ENCODE measurements at regions not wholly inside any gene's neighbourhood (a gene's known extent, or its start where the extent isn't known, plus 50 kb on each side); places are given as distances from the start of the nearest gene placed in this dataset.

- H3K27me3 ChIP-seq (ENCODE audit: control insufficient read depth, insufficient read depth, low read length) = no peaks in the 10 kb centered on the region
- no peak overlapping the region for H3K4me3 ChIP-seq (ENCODE audit: low read depth, low read length)
- FAIRE-seq = peak; percentile 64
- no peaks in the 10 kb centered on the region for H3K36me3 ChIP-seq (ENCODE audit: control insufficient read depth, insufficient read depth, low read length)
- DNase-seq (ENCODE audit: low read depth) = peak; percentile 38
- peak; percentile 46 for TF ChIP-seq CTCF (IDR thresholded peaks at IDR 0.05; ENCODE audit: insufficient read depth, low read length, severe bottlenecking)
Measured at GRCh38 chr4:89438102-89438831, 130.7 kb upstream of the GPRIN3 start.

- H3K36me3 ChIP-seq (ENCODE audit: control insufficient read depth, insufficient read depth, low read length) = no peaks in the 10 kb centered on the region
- TF ChIP-seq CTCF (IDR thresholded peaks at IDR 0.05; ENCODE audit: insufficient read depth, low read length, severe bottlenecking) = peak; percentile 63
- H3K4me3 ChIP-seq (ENCODE audit: low read depth, low read length) = no peak overlapping the region
- FAIRE-seq = no peak
- H3K27me3 ChIP-seq (ENCODE audit: control insufficient read depth, insufficient read depth, low read length) = no peaks in the 10 kb centered on the region
- peak; percentile 41 for DNase-seq (ENCODE audit: low read depth)
Measured at GRCh38 chr4:89434364-89434988, 126.9 kb upstream of the GPRIN3 start.

GRCh38 chr4:89427782-89428181 lies 120.2 kb upstream of the GPRIN3 start:
- DNase-seq (ENCODE audit: low read depth) (no peak), FAIRE-seq (no peak)
- Histone ChIP-seq H3K36me3 (ENCODE audit: control insufficient read depth, insufficient read depth, low read length) (no peaks in the 10 kb centered on the region), H3K4me3 (ENCODE audit: low read depth, low read length) (no peak overlapping the region), H3K27me3 (ENCODE audit: control insufficient read depth, insufficient read depth, low read length) (no peaks in the 10 kb centered on the region)
- TF ChIP-seq CTCF (IDR thresholded peaks at IDR 0.05; ENCODE audit: insufficient read depth, low read length, severe bottlenecking) = no peak

GRCh38 chr4:89425023-89425422 lies 117.4 kb upstream of the GPRIN3 start:
- no peak for TF ChIP-seq CTCF (IDR thresholded peaks at IDR 0.05; ENCODE audit: insufficient read depth, low read length, severe bottlenecking)
- DNase-seq (ENCODE audit: low read depth) (no peak), FAIRE-seq (no peak)
- Histone ChIP-seq H3K4me3 (ENCODE audit: low read depth, low read length) (no peak overlapping the region), H3K27me3 (ENCODE audit: control insufficient read depth, insufficient read depth, low read length) (no peaks in the 10 kb centered on the region), H3K36me3 (ENCODE audit: control insufficient read depth, insufficient read depth, low read length) (no peaks in the 10 kb centered on the region)

- no peak for FAIRE-seq
- no peak for DNase-seq (ENCODE audit: low read depth)
- H3K4me3 ChIP-seq (ENCODE audit: low read depth, low read length) = no peak overlapping the region
- no peak for TF ChIP-seq CTCF (IDR thresholded peaks at IDR 0.05; ENCODE audit: insufficient read depth, low read length, severe bottlenecking)
- H3K27me3 ChIP-seq (ENCODE audit: control insufficient read depth, insufficient read depth, low read length) = no peaks in the 10 kb centered on the region
- no peaks in the 10 kb centered on the region for H3K36me3 ChIP-seq (ENCODE audit: control insufficient read depth, insufficient read depth, low read length)
Measured at GRCh38 chr4:89422441-89422990, 114.9 kb upstream of the GPRIN3 start.

All from bronchial epithelial cell (primary cell).